ENCODE measurements at regions not wholly inside any gene's neighbourhood (a gene's known extent, or its start where the extent isn't known, plus 50 kb on each side); places are given as distances from the start of the nearest gene placed in this dataset.

GRCh38 chr12:39065455-39065854 lies 160.1 kb upstream of the CPNE8 start:
- H3K4me2 ChIP-seq (ENCODE audit: low read length) = no peak overlapping the region
- H2AFZ ChIP-seq (ENCODE audit: low read depth, low read length) = no peak overlapping the region
- H3K36me3 ChIP-seq (ENCODE audit: insufficient read depth, low read length) = no peaks in the 10 kb centered on the region
- no peak overlapping the region for H3K9ac ChIP-seq (ENCODE audit: low read length)
- no peak overlapping the region for H3K4me3 ChIP-seq (ENCODE audit: low read length)
- H3K9me2 ChIP-seq (ENCODE audit: insufficient read depth, low read length) = no peaks in the 10 kb centered on the region
- H4K20me1 ChIP-seq (ENCODE audit: insufficient read depth) = no peaks in the 10 kb centered on the region
- no peak overlapping the region for H3K27ac ChIP-seq (ENCODE audit: low read length)
- no peaks in the 10 kb centered on the region for H3K9me3 ChIP-seq (ENCODE audit: low read length)
- H3F3A ChIP-seq (ENCODE audit: insufficient read depth, low read length, poor library complexity, severe bottlenecking) = no peaks in the 10 kb centered on the region
- no peaks in the 10 kb centered on the region for H3K79me2 ChIP-seq (replicated peaks; ENCODE audit: insufficient read depth, low read length)
- no peaks in the 10 kb centered on the region for H3K27me3 ChIP-seq (ENCODE audit: insufficient read depth, low read depth, low read length)
- TF ChIP-seq, protein P1, sequence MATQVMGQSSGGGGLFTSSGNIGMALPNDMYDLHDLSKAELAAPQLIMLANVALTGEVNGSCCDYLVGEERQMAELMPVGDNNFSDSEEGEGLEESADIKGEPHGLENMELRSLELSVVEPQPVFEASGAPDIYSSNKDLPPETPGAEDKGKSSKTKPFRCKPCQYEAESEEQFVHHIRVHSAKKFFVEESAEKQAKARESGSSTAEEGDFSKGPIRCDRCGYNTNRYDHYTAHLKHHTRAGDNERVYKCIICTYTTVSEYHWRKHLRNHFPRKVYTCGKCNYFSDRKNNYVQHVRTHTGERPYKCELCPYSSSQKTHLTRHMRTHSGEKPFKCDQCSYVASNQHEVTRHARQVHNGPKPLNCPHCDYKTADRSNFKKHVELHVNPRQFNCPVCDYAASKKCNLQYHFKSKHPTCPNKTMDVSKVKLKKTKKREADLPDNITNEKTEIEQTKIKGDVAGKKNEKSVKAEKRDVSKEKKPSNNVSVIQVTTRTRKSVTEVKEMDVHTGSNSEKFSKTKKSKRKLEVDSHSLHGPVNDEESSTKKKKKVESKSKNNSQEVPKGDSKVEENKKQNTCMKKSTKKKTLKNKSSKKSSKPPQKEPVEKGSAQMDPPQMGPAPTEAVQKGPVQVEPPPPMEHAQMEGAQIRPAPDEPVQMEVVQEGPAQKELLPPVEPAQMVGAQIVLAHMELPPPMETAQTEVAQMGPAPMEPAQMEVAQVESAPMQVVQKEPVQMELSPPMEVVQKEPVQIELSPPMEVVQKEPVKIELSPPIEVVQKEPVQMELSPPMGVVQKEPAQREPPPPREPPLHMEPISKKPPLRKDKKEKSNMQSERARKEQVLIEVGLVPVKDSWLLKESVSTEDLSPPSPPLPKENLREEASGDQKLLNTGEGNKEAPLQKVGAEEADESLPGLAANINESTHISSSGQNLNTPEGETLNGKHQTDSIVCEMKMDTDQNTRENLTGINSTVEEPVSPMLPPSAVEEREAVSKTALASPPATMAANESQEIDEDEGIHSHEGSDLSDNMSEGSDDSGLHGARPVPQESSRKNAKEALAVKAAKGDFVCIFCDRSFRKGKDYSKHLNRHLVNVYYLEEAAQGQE (IDR thresholded peaks at IDR 0.05; ENCODE audit: borderline replicate concordance) = no peak
- no peak for TF ChIP-seq MXI1 (conservative IDR thresholded peaks at IDR 0.05; ENCODE audit: poor library complexity, severe bottlenecking)

DNA sequence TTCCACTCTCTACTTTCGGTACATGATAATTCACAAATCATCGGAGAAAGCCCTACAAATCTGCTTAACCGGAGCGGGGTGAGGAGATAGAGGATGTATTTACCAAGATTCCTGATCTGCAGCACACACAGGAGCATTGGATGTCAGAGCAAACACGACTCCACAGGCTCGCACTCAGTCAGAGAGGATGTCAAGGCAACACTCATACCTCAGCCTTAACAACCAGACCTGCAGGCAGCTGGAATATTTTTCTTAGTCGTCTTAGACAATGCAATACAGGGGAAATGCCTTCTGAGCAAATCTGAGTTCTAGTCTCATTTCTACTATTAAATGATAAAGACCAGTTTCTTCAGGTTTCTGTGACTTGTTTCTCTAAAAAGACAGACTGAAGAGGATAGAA lies 159.3 kb upstream of the CPNE8 start:
- TF ChIP-seq MXI1 (conservative IDR thresholded peaks at IDR 0.05; ENCODE audit: poor library complexity, severe bottlenecking) = no peak
- TF ChIP-seq EZH2 (IDR thresholded peaks at IDR 0.05; ENCODE audit: borderline replicate concordance, insufficient read depth, low read length, poor library complexity, severe bottlenecking) = no peak
- no peak for TF ChIP-seq TAF1 (IDR thresholded peaks at IDR 0.05; ENCODE audit: low read depth)
- no peak for TF ChIP-seq RAD21 (conservative IDR thresholded peaks at IDR 0.05)
- no peak for TF ChIP-seq SMC3 (conservative IDR thresholded peaks at IDR 0.05; ENCODE audit: poor library complexity)
- no peak for TF ChIP-seq EP300 (conservative IDR thresholded peaks at IDR 0.05; ENCODE audit: poor library complexity, severe bottlenecking)
- no peak for TF ChIP-seq POLR2AphosphoS5 (IDR thresholded peaks at IDR 0.05)
- TF ChIP-seq, protein P2, sequence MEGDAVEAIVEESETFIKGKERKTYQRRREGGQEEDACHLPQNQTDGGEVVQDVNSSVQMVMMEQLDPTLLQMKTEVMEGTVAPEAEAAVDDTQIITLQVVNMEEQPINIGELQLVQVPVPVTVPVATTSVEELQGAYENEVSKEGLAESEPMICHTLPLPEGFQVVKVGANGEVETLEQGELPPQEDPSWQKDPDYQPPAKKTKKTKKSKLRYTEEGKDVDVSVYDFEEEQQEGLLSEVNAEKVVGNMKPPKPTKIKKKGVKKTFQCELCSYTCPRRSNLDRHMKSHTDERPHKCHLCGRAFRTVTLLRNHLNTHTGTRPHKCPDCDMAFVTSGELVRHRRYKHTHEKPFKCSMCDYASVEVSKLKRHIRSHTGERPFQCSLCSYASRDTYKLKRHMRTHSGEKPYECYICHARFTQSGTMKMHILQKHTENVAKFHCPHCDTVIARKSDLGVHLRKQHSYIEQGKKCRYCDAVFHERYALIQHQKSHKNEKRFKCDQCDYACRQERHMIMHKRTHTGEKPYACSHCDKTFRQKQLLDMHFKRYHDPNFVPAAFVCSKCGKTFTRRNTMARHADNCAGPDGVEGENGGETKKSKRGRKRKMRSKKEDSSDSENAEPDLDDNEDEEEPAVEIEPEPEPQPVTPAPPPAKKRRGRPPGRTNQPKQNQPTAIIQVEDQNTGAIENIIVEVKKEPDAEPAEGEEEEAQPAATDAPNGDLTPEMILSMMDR (IDR thresholded peaks at IDR 0.05; ENCODE audit: poor library complexity, severe bottlenecking) = no peak
- TF ChIP-seq, protein P1 (IDR thresholded peaks at IDR 0.05; ENCODE audit: borderline replicate concordance) = no peak
- Histone ChIP-seq H3K9ac (ENCODE audit: low read length) (no peak overlapping the region), H3K9me3 (ENCODE audit: low read length) (no peaks in the 10 kb centered on the region), H3K9me2 (ENCODE audit: insufficient read depth, low read length) (no peaks in the 10 kb centered on the region), H3K4me3 (ENCODE audit: low read length) (no peak overlapping the region), H3K27me3 (ENCODE audit: insufficient read depth, low read depth, low read length) (no peaks in the 10 kb centered on the region), H3K4me2 (ENCODE audit: low read length) (no peak overlapping the region), H3K36me3 (ENCODE audit: insufficient read depth, low read length) (no peaks in the 10 kb centered on the region), H2AFZ (ENCODE audit: low read depth, low read length) (no peak overlapping the region), H3K79me2 (replicated peaks; ENCODE audit: insufficient read depth, low read length) (no peaks in the 10 kb centered on the region), H3K27ac (ENCODE audit: low read length) (no peak overlapping the region), H3F3A (ENCODE audit: insufficient read depth, low read length, poor library complexity, severe bottlenecking) (no peaks in the 10 kb centered on the region), H4K20me1 (ENCODE audit: insufficient read depth) (no peaks in the 10 kb centered on the region)
